GM12864 (cell line): ENCODE measurements at regions not wholly inside any gene's neighbourhood (a gene's known extent, or its start where the extent isn't known, plus 50 kb on each side); places are given as distances from the start of the nearest gene placed in this dataset.

Source experiments
- DNase-seq: peaks from one replicate; pipeline ENCODE4 v3.0.0-alpha.2; 2011; ENCODE audit warnings: low read depth
- H3K4me3 ChIP-seq: 2 replicates; pipeline ENCODE4 v1.5.1; 2011; ENCODE audit warnings: mild to moderate bottlenecking, low read depth, low read length, control low read depth
- TF ChIP-seq, protein P1 (sequence below): IDR thresholded peaks from 2 replicates; pipeline ENCODE4 v1.5.1; 2011; ENCODE audit warnings: low read depth, mild to moderate bottlenecking, moderate library complexity, low read length, control low read depth, inconsistent platforms; ENCODE audit errors: missing control alignments

DNA sequence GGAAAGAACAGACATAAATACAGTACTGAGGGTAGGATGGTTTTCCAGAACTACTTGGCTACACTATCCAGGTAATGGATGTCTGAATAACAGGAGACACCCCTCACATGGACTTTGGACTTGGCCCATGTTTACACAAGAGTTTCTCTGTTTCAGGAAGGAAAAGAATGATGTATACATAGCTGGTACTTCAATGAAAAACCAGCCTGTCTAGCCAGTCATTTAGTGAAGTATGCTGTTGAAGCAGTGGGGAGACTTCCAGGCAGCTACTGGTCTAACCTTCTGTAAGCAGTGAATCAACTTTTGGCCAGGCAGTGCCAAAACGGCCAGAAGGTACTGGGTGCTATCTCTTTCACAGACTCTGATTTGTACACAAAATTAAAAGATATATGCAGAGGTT lies 135.0 kb downstream of the MBL2 start:
- H3K4me3 ChIP-seq: no peak overlapping the region
- TF ChIP-seq, protein P1, sequence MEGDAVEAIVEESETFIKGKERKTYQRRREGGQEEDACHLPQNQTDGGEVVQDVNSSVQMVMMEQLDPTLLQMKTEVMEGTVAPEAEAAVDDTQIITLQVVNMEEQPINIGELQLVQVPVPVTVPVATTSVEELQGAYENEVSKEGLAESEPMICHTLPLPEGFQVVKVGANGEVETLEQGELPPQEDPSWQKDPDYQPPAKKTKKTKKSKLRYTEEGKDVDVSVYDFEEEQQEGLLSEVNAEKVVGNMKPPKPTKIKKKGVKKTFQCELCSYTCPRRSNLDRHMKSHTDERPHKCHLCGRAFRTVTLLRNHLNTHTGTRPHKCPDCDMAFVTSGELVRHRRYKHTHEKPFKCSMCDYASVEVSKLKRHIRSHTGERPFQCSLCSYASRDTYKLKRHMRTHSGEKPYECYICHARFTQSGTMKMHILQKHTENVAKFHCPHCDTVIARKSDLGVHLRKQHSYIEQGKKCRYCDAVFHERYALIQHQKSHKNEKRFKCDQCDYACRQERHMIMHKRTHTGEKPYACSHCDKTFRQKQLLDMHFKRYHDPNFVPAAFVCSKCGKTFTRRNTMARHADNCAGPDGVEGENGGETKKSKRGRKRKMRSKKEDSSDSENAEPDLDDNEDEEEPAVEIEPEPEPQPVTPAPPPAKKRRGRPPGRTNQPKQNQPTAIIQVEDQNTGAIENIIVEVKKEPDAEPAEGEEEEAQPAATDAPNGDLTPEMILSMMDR: no peak
- DNase-seq: no peak

DNA sequence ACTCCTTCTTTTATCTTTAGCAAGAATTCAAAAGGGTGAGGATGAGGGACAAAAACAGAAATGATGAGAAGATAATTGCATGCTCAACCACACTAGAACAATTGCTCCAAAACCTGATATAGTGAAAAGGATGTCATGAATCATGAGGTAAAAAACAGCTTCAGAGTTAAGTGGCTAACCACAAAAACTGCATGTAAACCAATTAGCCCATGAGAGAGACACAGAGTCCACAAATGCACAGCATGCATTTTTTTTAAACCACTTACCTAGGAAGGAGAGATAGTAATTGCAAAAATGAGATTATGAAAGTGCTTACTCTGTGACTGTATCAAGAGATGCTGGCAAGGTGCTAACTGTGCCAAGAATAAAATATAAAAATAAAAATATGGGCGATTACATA lies 132.9 kb downstream of the MBL2 start:
- TF ChIP-seq, protein P1: no peak
- H3K4me3 ChIP-seq: no peak overlapping the region
- DNase-seq: no peak

DNA sequence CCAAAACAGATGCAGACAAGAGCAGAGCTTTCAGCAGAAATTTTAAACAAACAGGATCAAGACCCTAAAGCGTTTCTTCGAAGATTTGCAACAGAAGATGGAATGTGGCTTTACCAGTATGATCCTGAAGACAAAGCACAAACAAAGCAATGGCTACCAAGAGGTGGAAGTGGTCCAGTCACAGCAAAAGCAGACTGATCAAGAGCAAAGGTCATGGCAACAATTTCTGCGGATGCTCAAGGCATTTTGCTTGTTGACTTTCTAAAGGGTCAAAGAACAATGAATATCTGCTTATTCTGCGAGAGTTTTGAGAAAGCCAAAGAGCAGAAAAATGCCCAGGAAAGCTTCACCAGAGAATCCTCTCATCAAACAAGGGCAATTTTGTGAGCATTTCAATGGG lies 130.4 kb downstream of the MBL2 start:
- TF ChIP-seq, protein P1: no peak
- no peak for DNase-seq

DNA sequence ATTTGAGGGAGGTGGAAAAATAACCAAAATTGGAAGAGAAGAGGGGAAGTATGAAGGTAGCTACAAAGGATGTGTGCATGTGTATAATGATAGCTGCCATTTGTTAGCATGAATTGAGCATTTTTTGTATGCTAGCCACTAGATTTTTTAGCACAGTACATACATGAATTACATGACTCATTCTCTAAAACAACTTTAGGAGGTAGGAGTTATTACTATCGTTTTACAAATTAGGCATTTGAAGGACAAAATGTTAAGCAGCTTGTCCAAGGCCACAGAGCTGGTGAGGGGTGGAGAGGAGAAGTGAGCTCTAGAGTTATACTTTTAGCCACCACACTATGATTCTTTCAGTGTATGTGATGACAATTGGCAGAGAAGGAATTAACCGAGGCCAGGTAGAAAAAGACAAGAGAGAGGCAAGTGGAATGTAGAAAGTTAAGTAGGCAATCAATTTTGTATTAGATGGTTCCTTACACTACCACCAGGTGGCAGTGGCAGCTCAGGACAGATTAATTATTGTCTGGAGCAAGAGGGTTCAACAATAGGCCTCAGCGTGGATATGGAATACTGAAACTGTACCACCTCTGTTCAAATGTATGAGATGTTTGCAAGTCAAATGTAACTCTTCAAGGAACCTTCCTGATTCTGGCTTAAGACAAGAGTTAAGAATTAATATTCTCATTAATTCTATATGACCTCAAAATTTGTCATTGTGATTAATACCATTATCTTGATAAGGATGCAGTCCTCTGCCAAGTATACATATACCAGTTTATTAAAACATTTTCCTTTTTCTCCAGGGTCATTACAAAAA lies 128.0 kb downstream of the MBL2 start:
- DNase-seq: peak; percentile 1
- H3K4me3 ChIP-seq: no peak overlapping the region
- TF ChIP-seq, protein P1: peak; percentile 69

More for the DNA sequence above, 130.4 kb downstream of the MBL2 start:
- no peak overlapping the region for H3K4me3 ChIP-seq

DNA sequence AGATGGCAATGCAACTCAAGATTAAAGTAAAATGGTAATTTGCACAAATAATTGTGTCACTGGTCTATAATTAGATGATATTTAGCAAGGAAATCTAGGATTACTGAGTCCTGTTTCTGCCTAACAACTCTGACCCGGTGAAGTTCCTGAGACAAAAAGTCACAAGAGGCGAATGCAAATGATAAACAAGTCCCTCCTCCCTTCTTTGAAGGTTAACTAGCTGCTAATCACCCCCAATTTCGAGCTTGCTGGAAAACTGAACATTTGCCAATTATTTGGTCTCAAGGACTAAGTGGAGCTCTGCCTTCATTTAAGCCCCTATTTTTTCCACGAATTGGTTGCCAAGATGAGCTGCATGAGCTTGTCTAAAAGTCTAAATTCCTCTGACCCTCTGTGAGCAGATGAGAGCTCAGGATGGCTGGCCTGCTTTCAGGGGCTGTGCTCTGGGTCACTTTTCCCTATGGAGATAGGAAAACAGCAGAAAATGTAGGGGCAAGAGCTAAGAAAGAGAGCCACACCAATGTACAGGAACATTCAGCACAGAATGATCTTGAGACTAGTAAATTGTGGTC lies 127.3 kb downstream of the MBL2 start:
- TF ChIP-seq, protein P1: no peak
- H3K4me3 ChIP-seq: no peak overlapping the region
- DNase-seq: no peak

DNA sequence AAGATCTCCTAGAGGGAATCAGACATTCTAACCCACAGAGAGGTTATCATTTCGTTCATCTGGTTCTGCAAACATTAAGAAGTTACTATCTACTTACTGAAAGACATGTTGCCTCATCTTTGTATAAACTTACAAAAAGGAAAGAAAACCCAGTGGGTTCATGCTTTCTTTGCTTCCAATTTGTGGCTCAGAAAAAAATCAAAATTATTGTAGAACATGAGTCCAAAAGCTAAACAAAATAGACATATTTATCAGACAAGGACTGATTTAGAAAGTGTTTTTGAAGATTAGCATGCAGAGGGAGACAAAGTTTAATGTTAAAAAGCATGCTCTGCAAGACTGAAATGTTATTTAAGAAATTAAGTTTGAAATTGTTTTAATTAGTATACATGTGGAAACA lies 123.1 kb downstream of the MBL2 start:
- TF ChIP-seq, protein P1: no peak
- H3K4me3 ChIP-seq: no peak overlapping the region
- DNase-seq: no peak
